ENCODE measurements at regions not wholly inside any gene's neighbourhood (a gene's known extent, or its start where the extent isn't known, plus 50 kb on each side); places are given as distances from the start of the nearest gene placed in this dataset.

GRCh38 chr2:114346658-114347057 lies 95.8 kb upstream of the DPP10 start:
- H3K27me3 ChIP-seq (ENCODE audit: insufficient read depth, low read depth, low read length): no peaks in the 10 kb centered on the region
- H3K9me2 ChIP-seq (ENCODE audit: insufficient read depth, low read length): no peaks in the 10 kb centered on the region
- no peaks in the 10 kb centered on the region for H3K79me2 ChIP-seq (replicated peaks; ENCODE audit: insufficient read depth, low read length)
- H4K20me1 ChIP-seq (ENCODE audit: insufficient read depth): no peaks in the 10 kb centered on the region
- no peak overlapping the region for H3K4me2 ChIP-seq (ENCODE audit: low read length)
- H3K36me3 ChIP-seq (ENCODE audit: insufficient read depth, low read length): no peaks in the 10 kb centered on the region
- no peak for TF ChIP-seq MXI1 (conservative IDR thresholded peaks at IDR 0.05; ENCODE audit: poor library complexity, severe bottlenecking)
- no peak for TF ChIP-seq RAD21 (conservative IDR thresholded peaks at IDR 0.05)
- TF ChIP-seq, protein P1, sequence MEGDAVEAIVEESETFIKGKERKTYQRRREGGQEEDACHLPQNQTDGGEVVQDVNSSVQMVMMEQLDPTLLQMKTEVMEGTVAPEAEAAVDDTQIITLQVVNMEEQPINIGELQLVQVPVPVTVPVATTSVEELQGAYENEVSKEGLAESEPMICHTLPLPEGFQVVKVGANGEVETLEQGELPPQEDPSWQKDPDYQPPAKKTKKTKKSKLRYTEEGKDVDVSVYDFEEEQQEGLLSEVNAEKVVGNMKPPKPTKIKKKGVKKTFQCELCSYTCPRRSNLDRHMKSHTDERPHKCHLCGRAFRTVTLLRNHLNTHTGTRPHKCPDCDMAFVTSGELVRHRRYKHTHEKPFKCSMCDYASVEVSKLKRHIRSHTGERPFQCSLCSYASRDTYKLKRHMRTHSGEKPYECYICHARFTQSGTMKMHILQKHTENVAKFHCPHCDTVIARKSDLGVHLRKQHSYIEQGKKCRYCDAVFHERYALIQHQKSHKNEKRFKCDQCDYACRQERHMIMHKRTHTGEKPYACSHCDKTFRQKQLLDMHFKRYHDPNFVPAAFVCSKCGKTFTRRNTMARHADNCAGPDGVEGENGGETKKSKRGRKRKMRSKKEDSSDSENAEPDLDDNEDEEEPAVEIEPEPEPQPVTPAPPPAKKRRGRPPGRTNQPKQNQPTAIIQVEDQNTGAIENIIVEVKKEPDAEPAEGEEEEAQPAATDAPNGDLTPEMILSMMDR (IDR thresholded peaks at IDR 0.05; ENCODE audit: poor library complexity, severe bottlenecking): no peak
- TF ChIP-seq POLR2AphosphoS5 (IDR thresholded peaks at IDR 0.05): no peak
- TF ChIP-seq, protein P2, sequence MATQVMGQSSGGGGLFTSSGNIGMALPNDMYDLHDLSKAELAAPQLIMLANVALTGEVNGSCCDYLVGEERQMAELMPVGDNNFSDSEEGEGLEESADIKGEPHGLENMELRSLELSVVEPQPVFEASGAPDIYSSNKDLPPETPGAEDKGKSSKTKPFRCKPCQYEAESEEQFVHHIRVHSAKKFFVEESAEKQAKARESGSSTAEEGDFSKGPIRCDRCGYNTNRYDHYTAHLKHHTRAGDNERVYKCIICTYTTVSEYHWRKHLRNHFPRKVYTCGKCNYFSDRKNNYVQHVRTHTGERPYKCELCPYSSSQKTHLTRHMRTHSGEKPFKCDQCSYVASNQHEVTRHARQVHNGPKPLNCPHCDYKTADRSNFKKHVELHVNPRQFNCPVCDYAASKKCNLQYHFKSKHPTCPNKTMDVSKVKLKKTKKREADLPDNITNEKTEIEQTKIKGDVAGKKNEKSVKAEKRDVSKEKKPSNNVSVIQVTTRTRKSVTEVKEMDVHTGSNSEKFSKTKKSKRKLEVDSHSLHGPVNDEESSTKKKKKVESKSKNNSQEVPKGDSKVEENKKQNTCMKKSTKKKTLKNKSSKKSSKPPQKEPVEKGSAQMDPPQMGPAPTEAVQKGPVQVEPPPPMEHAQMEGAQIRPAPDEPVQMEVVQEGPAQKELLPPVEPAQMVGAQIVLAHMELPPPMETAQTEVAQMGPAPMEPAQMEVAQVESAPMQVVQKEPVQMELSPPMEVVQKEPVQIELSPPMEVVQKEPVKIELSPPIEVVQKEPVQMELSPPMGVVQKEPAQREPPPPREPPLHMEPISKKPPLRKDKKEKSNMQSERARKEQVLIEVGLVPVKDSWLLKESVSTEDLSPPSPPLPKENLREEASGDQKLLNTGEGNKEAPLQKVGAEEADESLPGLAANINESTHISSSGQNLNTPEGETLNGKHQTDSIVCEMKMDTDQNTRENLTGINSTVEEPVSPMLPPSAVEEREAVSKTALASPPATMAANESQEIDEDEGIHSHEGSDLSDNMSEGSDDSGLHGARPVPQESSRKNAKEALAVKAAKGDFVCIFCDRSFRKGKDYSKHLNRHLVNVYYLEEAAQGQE (IDR thresholded peaks at IDR 0.05; ENCODE audit: borderline replicate concordance): no peak
- TF ChIP-seq EZH2 (IDR thresholded peaks at IDR 0.05; ENCODE audit: borderline replicate concordance, insufficient read depth, low read length, poor library complexity, severe bottlenecking): no peak
- TF ChIP-seq EP300 (conservative IDR thresholded peaks at IDR 0.05; ENCODE audit: poor library complexity, severe bottlenecking): no peak
- no peak overlapping the region for H3K4me3 ChIP-seq (ENCODE audit: low read length)
- no peaks in the 10 kb centered on the region for H3F3A ChIP-seq (ENCODE audit: insufficient read depth, low read length, poor library complexity, severe bottlenecking)
- no peaks in the 10 kb centered on the region for H3K9me3 ChIP-seq (ENCODE audit: low read length)
- no peak overlapping the region for H2AFZ ChIP-seq (ENCODE audit: low read depth, low read length)
- H3K9ac ChIP-seq (ENCODE audit: low read length): no peak overlapping the region
- no peak overlapping the region for H3K27ac ChIP-seq (ENCODE audit: low read length)

DNA sequence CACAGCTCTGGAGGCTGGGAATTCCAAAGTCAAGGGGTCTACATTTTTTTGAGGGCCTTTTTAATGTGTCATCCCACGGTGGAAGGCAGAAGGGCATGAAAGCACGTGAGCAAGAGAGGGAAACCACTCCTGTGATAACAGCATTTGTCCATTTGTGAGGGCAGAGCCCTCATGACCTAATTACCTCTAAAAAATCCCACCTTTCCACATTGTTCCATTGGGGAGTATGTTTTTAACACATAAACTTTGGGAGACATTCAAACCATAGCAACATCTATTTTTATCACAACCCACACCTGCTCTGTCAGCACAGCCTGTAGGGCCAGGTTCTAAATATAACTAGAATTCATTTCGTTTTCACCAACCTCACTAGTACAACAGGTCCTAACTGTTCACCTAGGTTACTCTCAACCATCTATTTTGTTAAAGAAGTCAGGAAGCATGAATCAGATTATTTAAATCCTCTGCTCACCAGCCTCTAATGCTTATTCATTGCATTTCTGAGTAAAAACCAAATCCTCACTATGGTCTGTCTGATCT lies 92.2 kb upstream of the DPP10 start:
- H3K9me2 ChIP-seq (ENCODE audit: insufficient read depth, low read length): no peaks in the 10 kb centered on the region
- TF ChIP-seq EP300 (conservative IDR thresholded peaks at IDR 0.05; ENCODE audit: poor library complexity, severe bottlenecking): no peak
- TF ChIP-seq, protein P2 (IDR thresholded peaks at IDR 0.05; ENCODE audit: borderline replicate concordance): no peak
- TF ChIP-seq POLR2AphosphoS5 (IDR thresholded peaks at IDR 0.05): no peak
- TF ChIP-seq RAD21 (conservative IDR thresholded peaks at IDR 0.05): no peak
- TF ChIP-seq SMC3 (conservative IDR thresholded peaks at IDR 0.05; ENCODE audit: poor library complexity): no peak
- TF ChIP-seq, protein P1 (IDR thresholded peaks at IDR 0.05; ENCODE audit: poor library complexity, severe bottlenecking): no peak
- TF ChIP-seq TAF1 (IDR thresholded peaks at IDR 0.05; ENCODE audit: low read depth): no peak
- no peak for TF ChIP-seq MXI1 (conservative IDR thresholded peaks at IDR 0.05; ENCODE audit: poor library complexity, severe bottlenecking)
- TF ChIP-seq EZH2 (IDR thresholded peaks at IDR 0.05; ENCODE audit: borderline replicate concordance, insufficient read depth, low read length, poor library complexity, severe bottlenecking): no peak
- H3K9me3 ChIP-seq (ENCODE audit: low read length): no peaks in the 10 kb centered on the region

More for the DNA sequence above, 92.2 kb upstream of the DPP10 start:
- H3K4me3 ChIP-seq (ENCODE audit: low read length): no peak overlapping the region
- no peaks in the 10 kb centered on the region for H3F3A ChIP-seq (ENCODE audit: insufficient read depth, low read length, poor library complexity, severe bottlenecking)
- H3K4me2 ChIP-seq (ENCODE audit: low read length): no peak overlapping the region
- H3K27me3 ChIP-seq (ENCODE audit: insufficient read depth, low read depth, low read length): no peaks in the 10 kb centered on the region
- H3K27ac ChIP-seq (ENCODE audit: low read length): no peak overlapping the region
- H2AFZ ChIP-seq (ENCODE audit: low read depth, low read length): no peak overlapping the region
- H3K9ac ChIP-seq (ENCODE audit: low read length): no peak overlapping the region
- H4K20me1 ChIP-seq (ENCODE audit: insufficient read depth): no peaks in the 10 kb centered on the region
- H3K79me2 ChIP-seq (replicated peaks; ENCODE audit: insufficient read depth, low read length): no peaks in the 10 kb centered on the region
- H3K36me3 ChIP-seq (ENCODE audit: insufficient read depth, low read length): no peaks in the 10 kb centered on the region
